Upper lobe of left lung (tissue), 4 donors: ENCODE measurements at regions not wholly inside any gene's neighbourhood (a gene's known extent, or its start where the extent isn't known, plus 50 kb on each side); places are given as distances from the start of the nearest gene placed in this dataset.

Experiments
- CTCF ChIP-seq, 6 experiments: fragments of 450-650 bp in 4 of 6; fragments of 200-600 bp in 2 of 6; sonication (generic) in 2 of 6; IDR thresholded peaks; one replicate each; pipeline ENCODE4 v1.5.1; 2016 to 2019; ENCODE audit warnings: antibody characterized with exemption in 6 of 6
- POLR2A ChIP-seq, 4 donors: fragments of 450-650 bp; IDR thresholded peaks; one replicate each; pipeline ENCODE4 v1.5.1; 2016 to 2017; ENCODE audit warnings: antibody characterized with exemption in 4 of 4, mild to moderate bottlenecking in 2 of 4
- POLR2AphosphoS5 ChIP-seq, 2 donors: sonication (generic); formaldehyde crosslinking; IDR thresholded peaks; one replicate each; pipeline ENCODE4 v1.5.1; 2017; ENCODE audit warnings: antibody characterized with exemption in 2 of 2

- TF ChIP-seq CTCF (IDR thresholded peaks at IDR 0.05) (no peak), POLR2A (IDR thresholded peaks at IDR 0.05) (no peak), POLR2AphosphoS5 (IDR thresholded peaks at IDR 0.05) (no peak)
These were observed 66.5 kb upstream of the IGFBP5 start for GRCh38 chr2:216761809-216762208.
